ENCODE measurements at regions not wholly inside any gene's neighbourhood (a gene's known extent, or its start where the extent isn't known, plus 50 kb on each side); places are given as distances from the start of the nearest gene placed in this dataset.

DNA sequence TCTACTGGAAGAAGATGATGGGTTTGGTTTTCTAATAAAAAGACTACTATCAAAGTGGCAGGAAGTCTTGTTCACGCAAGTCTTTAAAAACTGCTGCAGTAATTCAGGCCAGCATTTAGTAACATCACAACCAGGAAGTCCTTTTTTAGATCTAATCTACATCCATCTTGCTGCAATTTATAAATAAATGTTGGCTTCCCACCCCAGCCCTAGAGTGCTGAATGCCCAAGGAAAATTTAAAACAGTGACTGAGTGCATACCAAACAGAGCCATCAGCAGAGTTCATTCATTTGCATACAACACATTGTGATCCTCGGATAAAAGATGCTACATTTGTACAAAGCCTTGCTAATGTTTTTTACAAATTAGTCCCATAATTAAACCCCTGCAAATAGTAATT lies 72.1 kb downstream of the PHLDA1 start (continued):
- TF ChIP-seq TCF4 (CRISPR knock-in tag; IDR thresholded peaks at IDR 0.05; ENCODE audit: borderline replicate concordance) = no peak
- TF ChIP-seq ZFP30 (CRISPR knock-in tag; IDR thresholded peaks at IDR 0.05) = no peak
- TF ChIP-seq BACH2 (CRISPR knock-in tag; IDR thresholded peaks at IDR 0.05; ENCODE audit: borderline replicate concordance) = no peak
- no peak for TF ChIP-seq ARNTL (CRISPR knock-in tag; IDR thresholded peaks at IDR 0.05; ENCODE audit: borderline replicate concordance, low read depth)

DNA sequence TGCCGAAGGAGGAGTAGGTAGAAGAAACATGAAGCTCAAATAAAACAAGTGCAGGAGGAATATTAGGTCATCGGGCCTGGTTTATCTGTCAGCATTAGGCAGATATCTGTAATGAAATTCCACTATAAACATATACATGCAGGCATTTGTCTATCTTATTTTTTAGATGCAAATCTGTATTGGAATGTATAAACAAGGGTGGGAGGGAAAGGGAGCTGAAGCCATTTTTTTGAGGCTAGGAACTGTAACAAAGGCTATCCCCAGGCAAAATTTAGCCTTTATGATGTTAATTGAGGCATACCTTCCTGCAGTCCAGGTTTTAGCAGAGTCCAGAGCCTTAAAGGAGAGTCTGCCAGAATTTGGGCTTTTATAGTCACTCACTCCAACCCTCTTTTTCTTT lies 72.5 kb downstream of the PHLDA1 start:
- no peak for ATAC-seq
- TF ChIP-seq ARNTL (CRISPR knock-in tag; IDR thresholded peaks at IDR 0.05; ENCODE audit: borderline replicate concordance, low read depth) (no peak), GLIS3 (CRISPR knock-in tag; IDR thresholded peaks at IDR 0.05) (no peak), ZNF565 (CRISPR knock-in tag; conservative IDR thresholded peaks at IDR 0.05; ENCODE audit: low read depth) (no peak), ZFP30 (CRISPR knock-in tag; IDR thresholded peaks at IDR 0.05) (no peak), ZNF8 (CRISPR knock-in tag; IDR thresholded peaks at IDR 0.05) (no peak), RARB (CRISPR knock-in tag; IDR thresholded peaks at IDR 0.05) (no peak), ZC3H10 (CRISPR knock-in tag; IDR thresholded peaks at IDR 0.05) (no peak), TCF4 (CRISPR knock-in tag; IDR thresholded peaks at IDR 0.05; ENCODE audit: borderline replicate concordance) (no peak), ESRRG (CRISPR knock-in tag; IDR thresholded peaks at IDR 0.05) (no peak), SNAI2 (CRISPR knock-in tag; IDR thresholded peaks at IDR 0.05) (no peak)
- TF ChIP-seq, protein P1, sequence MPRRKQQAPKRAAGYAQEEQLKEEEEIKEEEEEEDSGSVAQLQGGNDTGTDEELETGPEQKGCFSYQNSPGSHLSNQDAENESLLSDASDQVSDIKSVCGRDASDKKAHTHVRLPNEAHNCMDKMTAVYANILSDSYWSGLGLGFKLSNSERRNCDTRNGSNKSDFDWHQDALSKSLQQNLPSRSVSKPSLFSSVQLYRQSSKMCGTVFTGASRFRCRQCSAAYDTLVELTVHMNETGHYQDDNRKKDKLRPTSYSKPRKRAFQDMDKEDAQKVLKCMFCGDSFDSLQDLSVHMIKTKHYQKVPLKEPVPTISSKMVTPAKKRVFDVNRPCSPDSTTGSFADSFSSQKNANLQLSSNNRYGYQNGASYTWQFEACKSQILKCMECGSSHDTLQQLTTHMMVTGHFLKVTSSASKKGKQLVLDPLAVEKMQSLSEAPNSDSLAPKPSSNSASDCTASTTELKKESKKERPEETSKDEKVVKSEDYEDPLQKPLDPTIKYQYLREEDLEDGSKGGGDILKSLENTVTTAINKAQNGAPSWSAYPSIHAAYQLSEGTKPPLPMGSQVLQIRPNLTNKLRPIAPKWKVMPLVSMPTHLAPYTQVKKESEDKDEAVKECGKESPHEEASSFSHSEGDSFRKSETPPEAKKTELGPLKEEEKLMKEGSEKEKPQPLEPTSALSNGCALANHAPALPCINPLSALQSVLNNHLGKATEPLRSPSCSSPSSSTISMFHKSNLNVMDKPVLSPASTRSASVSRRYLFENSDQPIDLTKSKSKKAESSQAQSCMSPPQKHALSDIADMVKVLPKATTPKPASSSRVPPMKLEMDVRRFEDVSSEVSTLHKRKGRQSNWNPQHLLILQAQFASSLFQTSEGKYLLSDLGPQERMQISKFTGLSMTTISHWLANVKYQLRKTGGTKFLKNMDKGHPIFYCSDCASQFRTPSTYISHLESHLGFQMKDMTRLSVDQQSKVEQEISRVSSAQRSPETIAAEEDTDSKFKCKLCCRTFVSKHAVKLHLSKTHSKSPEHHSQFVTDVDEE (CRISPR knock-in tag; IDR thresholded peaks at IDR 0.05) = no peak

DNA sequence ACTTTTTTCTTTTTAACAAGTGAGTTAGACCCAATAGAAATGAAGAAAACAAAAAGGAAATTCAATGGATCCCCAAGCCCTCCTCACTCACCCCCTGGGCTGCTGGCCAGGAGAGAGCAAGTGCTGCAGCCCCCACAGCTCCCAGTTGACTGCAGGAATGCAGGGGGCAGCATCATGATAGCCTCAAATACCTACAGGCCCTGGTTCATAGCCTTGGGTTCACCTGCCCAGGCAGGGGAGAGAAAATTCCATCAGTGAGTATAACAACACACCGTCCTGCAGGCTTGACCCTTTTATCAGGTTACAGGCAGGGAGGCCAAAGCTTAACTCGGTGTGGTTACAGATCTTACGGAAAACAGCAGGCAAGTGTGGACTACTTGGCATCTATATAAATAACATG lies 76.3 kb downstream of the PHLDA1 start:
- ATAC-seq = no peak
- TF ChIP-seq ESRRG (CRISPR knock-in tag; IDR thresholded peaks at IDR 0.05) = no peak

DNA sequence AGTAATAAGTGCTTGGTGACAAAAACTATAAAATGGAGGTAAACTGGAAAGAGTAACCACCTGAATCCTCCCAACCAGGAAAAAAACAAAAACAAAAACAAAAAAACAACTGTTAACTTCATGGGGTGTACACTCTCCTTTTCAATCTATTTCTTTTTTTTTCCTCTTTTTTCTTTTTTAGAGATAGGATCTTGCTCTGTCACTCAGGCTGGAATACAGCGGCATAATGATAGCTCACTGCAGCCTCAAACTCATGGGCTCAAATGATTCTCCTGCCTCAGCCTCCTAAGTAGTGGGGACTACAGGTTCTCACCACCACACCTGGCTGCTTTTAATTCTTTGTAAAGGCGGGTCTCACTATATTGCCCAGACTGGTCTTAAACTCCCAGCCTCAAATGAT lies 76.8 kb downstream of the PHLDA1 start:
- TF ChIP-seq CSDC2 (CRISPR knock-in tag; IDR thresholded peaks at IDR 0.05) (no peak), GLIS3 (CRISPR knock-in tag; IDR thresholded peaks at IDR 0.05) (no peak), TCF4 (CRISPR knock-in tag; IDR thresholded peaks at IDR 0.05; ENCODE audit: borderline replicate concordance) (no peak), ZFP3 (CRISPR knock-in tag; IDR thresholded peaks at IDR 0.05) (no peak), ZNF8 (CRISPR knock-in tag; IDR thresholded peaks at IDR 0.05) (no peak), OSR1 (CRISPR knock-in tag; IDR thresholded peaks at IDR 0.05) (no peak), BACH2 (CRISPR knock-in tag; IDR thresholded peaks at IDR 0.05; ENCODE audit: borderline replicate concordance) (no peak), ZNF70 (CRISPR knock-in tag; IDR thresholded peaks at IDR 0.05) (no peak), ISL1 (CRISPR knock-in tag; IDR thresholded peaks at IDR 0.05) (no peak), ZNF565 (CRISPR knock-in tag; conservative IDR thresholded peaks at IDR 0.05; ENCODE audit: low read depth) (no peak), SNAI2 (CRISPR knock-in tag; IDR thresholded peaks at IDR 0.05) (no peak), ARNTL (CRISPR knock-in tag; IDR thresholded peaks at IDR 0.05; ENCODE audit: borderline replicate concordance, low read depth) (no peak), TOX (CRISPR knock-in tag; IDR thresholded peaks at IDR 0.05; ENCODE audit: borderline replicate concordance) (no peak)
- TF ChIP-seq, protein P2, sequence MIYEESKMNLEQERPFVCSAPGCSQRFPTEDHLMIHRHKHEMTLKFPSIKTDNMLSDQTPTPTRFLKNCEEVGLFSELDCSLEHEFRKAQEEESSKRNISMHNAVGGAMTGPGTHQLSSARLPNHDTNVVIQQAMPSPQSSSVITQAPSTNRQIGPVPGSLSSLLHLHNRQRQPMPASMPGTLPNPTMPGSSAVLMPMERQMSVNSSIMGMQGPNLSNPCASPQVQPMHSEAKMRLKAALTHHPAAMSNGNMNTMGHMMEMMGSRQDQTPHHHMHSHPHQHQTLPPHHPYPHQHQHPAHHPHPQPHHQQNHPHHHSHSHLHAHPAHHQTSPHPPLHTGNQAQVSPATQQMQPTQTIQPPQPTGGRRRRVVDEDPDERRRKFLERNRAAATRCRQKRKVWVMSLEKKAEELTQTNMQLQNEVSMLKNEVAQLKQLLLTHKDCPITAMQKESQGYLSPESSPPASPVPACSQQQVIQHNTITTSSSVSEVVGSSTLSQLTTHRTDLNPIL (CRISPR knock-in tag; IDR thresholded peaks at IDR 0.05; ENCODE audit: low read depth) = no peak
- TF ChIP-seq, protein P1 (CRISPR knock-in tag; IDR thresholded peaks at IDR 0.05) = no peak
- TF ChIP-seq, protein P3, sequence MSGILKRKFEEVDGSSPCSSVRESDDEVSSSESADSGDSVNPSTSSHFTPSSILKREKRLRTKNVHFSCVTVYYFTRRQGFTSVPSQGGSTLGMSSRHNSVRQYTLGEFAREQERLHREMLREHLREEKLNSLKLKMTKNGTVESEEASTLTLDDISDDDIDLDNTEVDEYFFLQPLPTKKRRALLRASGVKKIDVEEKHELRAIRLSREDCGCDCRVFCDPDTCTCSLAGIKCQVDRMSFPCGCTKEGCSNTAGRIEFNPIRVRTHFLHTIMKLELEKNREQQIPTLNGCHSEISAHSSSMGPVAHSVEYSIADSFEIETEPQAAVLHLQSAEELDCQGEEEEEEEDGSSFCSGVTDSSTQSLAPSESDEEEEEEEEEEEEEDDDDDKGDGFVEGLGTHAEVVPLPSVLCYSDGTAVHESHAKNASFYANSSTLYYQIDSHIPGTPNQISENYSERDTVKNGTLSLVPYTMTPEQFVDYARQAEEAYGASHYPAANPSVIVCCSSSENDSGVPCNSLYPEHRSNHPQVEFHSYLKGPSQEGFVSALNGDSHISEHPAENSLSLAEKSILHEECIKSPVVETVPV (CRISPR knock-in tag; IDR thresholded peaks at IDR 0.05) = no peak
- TF ChIP-seq, protein P4, sequence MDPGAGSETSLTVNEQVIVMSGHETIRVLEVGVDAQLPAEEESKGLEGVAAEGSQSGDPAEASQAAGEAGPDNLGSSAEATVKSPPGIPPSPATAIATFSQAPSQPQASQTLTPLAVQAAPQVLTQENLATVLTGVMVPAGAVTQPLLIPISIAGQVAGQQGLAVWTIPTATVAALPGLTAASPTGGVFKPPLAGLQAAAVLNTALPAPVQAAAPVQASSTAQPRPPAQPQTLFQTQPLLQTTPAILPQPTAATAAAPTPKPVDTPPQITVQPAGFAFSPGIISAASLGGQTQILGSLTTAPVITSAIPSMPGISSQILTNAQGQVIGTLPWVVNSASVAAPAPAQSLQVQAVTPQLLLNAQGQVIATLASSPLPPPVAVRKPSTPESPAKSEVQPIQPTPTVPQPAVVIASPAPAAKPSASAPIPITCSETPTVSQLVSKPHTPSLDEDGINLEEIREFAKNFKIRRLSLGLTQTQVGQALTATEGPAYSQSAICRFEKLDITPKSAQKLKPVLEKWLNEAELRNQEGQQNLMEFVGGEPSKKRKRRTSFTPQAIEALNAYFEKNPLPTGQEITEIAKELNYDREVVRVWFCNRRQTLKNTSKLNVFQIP (CRISPR knock-in tag; IDR thresholded peaks at IDR 0.05; ENCODE audit: borderline replicate concordance, low read depth) = no peak
- no peak for ATAC-seq

Data from SK-N-SH treated with all-trans-retinoic acid at 6 μM for 48 hours (cell line).